ENCODE measurements at regions not wholly inside any gene's neighbourhood (a gene's known extent, or its start where the extent isn't known, plus 50 kb on each side); places are given as distances from the start of the nearest gene placed in this dataset.
A peak's percentile ranks its signal among the peaks of the same experiment; 100 is the strongest.
"Not testable (repeated sequence)": the region's sequence is repeated elsewhere in the genome, so short reads cannot be mapped to it uniquely, and the experiment has no call there.

DNA sequence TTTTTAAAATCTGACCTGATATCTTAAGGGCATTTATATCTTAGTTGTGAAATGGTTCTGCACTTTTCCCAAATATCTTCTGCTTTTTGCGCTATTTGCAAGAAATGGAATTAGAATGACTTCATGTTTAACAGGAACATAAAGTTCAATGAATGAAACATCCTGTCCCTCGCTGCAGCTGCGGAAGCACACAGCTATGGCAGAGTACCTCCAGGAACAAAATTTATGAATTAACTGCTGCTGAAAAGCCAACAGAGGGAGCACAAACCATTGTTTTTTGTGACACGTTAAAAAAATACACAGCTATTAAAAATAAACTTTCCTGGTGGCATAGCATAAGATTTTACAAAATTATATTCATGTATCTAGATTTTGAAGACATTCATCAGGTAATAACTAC lies 404.4 kb upstream of the MDFIC2 start:
- H3K4me3 ChIP-seq (ENCODE audit: low read depth, low read length) = no peak overlapping the region
- peak; percentile 3 for DNase-seq (ENCODE audit: low read depth)
- no peak for TF ChIP-seq MYC (IDR thresholded peaks at IDR 0.05; ENCODE audit: low read depth, low read length)
- TF ChIP-seq POLR2A (IDR thresholded peaks at IDR 0.05; ENCODE audit: extremely low read depth, insufficient read length) = no peak
- TF ChIP-seq, protein P1, sequence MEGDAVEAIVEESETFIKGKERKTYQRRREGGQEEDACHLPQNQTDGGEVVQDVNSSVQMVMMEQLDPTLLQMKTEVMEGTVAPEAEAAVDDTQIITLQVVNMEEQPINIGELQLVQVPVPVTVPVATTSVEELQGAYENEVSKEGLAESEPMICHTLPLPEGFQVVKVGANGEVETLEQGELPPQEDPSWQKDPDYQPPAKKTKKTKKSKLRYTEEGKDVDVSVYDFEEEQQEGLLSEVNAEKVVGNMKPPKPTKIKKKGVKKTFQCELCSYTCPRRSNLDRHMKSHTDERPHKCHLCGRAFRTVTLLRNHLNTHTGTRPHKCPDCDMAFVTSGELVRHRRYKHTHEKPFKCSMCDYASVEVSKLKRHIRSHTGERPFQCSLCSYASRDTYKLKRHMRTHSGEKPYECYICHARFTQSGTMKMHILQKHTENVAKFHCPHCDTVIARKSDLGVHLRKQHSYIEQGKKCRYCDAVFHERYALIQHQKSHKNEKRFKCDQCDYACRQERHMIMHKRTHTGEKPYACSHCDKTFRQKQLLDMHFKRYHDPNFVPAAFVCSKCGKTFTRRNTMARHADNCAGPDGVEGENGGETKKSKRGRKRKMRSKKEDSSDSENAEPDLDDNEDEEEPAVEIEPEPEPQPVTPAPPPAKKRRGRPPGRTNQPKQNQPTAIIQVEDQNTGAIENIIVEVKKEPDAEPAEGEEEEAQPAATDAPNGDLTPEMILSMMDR (IDR thresholded peaks at IDR 0.05; ENCODE audit: low read depth, low read length) = no peak
- TF ChIP-seq MAX (IDR thresholded peaks at IDR 0.05; ENCODE audit: low read depth, low read length) = no peak

- H3K4me3 ChIP-seq (ENCODE audit: low read depth, low read length) = no peak overlapping the region
- TF ChIP-seq POLR2A (IDR thresholded peaks at IDR 0.05; ENCODE audit: extremely low read depth, insufficient read length) = no peak
- no peak for TF ChIP-seq MAX (IDR thresholded peaks at IDR 0.05; ENCODE audit: low read depth, low read length)
- TF ChIP-seq MYC (IDR thresholded peaks at IDR 0.05; ENCODE audit: low read depth, low read length) = no peak
- TF ChIP-seq, protein P1 (IDR thresholded peaks at IDR 0.05; ENCODE audit: low read depth, low read length) = no peak
- DNase-seq (ENCODE audit: low read depth) = no peak
These were observed 400.1 kb upstream of the MDFIC2 start for GRCh38 chr3:70712449-70713082.

GRCh38 chr3:70703305-70704102 lies 391.1 kb upstream of the MDFIC2 start:
- TF ChIP-seq MYC (IDR thresholded peaks at IDR 0.05; ENCODE audit: low read depth, low read length) (no peak), POLR2A (IDR thresholded peaks at IDR 0.05; ENCODE audit: extremely low read depth, insufficient read length) (no peak), MAX (IDR thresholded peaks at IDR 0.05; ENCODE audit: low read depth, low read length) (no peak)
- TF ChIP-seq, protein P1 (IDR thresholded peaks at IDR 0.05; ENCODE audit: low read depth, low read length) = no peak
- no peak overlapping the region for H3K4me3 ChIP-seq (ENCODE audit: low read depth, low read length)
- no peak for DNase-seq (ENCODE audit: low read depth)

GRCh38 chr3:70702132-70702531 lies 389.7 kb upstream of the MDFIC2 start:
- no peak for TF ChIP-seq POLR2A (IDR thresholded peaks at IDR 0.05; ENCODE audit: extremely low read depth, insufficient read length)
- no peak for TF ChIP-seq MYC (IDR thresholded peaks at IDR 0.05; ENCODE audit: low read depth, low read length)
- no peak for TF ChIP-seq MAX (IDR thresholded peaks at IDR 0.05; ENCODE audit: low read depth, low read length)
- TF ChIP-seq, protein P1 (IDR thresholded peaks at IDR 0.05; ENCODE audit: low read depth, low read length) = no peak
- H3K4me3 ChIP-seq (ENCODE audit: low read depth, low read length) = no peak overlapping the region
- no peak for DNase-seq (ENCODE audit: low read depth)

- TF ChIP-seq MAX (IDR thresholded peaks at IDR 0.05; ENCODE audit: low read depth, low read length) (no peak), MYC (IDR thresholded peaks at IDR 0.05; ENCODE audit: low read depth, low read length) (no peak), POLR2A (IDR thresholded peaks at IDR 0.05; ENCODE audit: extremely low read depth, insufficient read length) (no peak)
- TF ChIP-seq, protein P1 (IDR thresholded peaks at IDR 0.05; ENCODE audit: low read depth, low read length) = no peak
- DNase-seq (ENCODE audit: low read depth) = no peak
- no peak overlapping the region for H3K4me3 ChIP-seq (ENCODE audit: low read depth, low read length)
These were observed 372.3 kb upstream of the MDFIC2 start for GRCh38 chr3:70684701-70685100.

DNA sequence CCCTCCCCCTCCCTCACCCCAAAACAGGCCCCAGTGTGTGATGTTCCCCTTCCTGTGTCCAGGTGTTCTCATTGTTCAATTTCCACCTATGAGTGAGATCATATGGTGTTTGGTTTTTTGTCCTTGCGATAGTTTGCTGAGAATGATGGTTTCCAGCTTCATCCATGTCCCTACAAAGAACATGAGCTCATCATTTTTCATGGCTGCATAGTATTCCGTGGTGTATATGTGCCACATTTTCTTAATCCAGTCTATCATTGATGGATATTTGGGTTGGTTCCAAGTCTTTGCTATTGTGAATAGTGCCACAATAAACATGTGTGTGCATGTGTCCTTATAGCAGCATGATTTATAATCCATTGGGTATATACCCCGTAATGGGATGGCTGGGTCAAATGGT lies 363.4 kb upstream of the MDFIC2 start:
- H3K4me3 ChIP-seq (ENCODE audit: low read depth, low read length); DNase-seq (ENCODE audit: low read depth): not testable (repeated sequence)

All from NB4 (cell line).